H1 (cell line): ENCODE measurements at regions not wholly inside any gene's neighbourhood (a gene's known extent, or its start where the extent isn't known, plus 50 kb on each side); places are given as distances from the start of the nearest gene placed in this dataset.

ENCODE experiments used
- CTCF ChIA-PET: fragments of 300-600 bp; sonication (Branson Sonifier 250); formaldehyde crosslinking; loops from one replicate; lab custom pipeline; 2021; ENCODE audit not compliant: partially characterized antibody; lab: Charles Lee
- POLR2A ChIA-PET: fragments of 300-600 bp; sonication (Branson Sonifier 250); formaldehyde crosslinking; loops from one replicate; lab custom pipeline; 2021; ENCODE audit warnings: inconsistent platforms; ENCODE audit not compliant: partially characterized antibody; lab: Charles Lee
- DNase-seq, 2 experiments: peaks; one replicate each; pipeline versions ENCODE4 v3.0.0 to v3.0.0-alpha.2; 2010 to 2022; ENCODE audit warnings: low spot score in 2 of 2, low read depth in 1 of 2, mixed read lengths in 1 of 2
- FAIRE-seq: peaks from 2 replicates; lab custom pipeline; 2011; peaks lifted over from hg19 to GRCh38; lab: Jason Lieb, UNC
- H2AFZ ChIP-seq: 2 replicates; pipeline ENCODE4 v1.8.1; 2012; ENCODE audit warnings: low read length, inconsistent platforms
- H2AK5ac ChIP-seq: 2 replicates; pipeline ENCODE4 v1.6.1; 2013; ENCODE audit warnings: low read depth, low read length
- H2BK120ac ChIP-seq: replicated peaks from 2 replicates; pipeline ENCODE3; 2013; ENCODE audit warnings: low read depth, low read length, inconsistent platforms
- H2BK12ac ChIP-seq: 2 replicates; pipeline ENCODE4 v1.6.1; 2013; ENCODE audit warnings: low read depth, low read length
- H2BK15ac ChIP-seq: 2 replicates; pipeline ENCODE4 v1.6.1; 2013; ENCODE audit warnings: low read length
- H2BK20ac ChIP-seq: 2 replicates; pipeline ENCODE4 v1.6.1; 2013; ENCODE audit warnings: low read length
- H2BK5ac ChIP-seq: 2 replicates; pipeline ENCODE4 v1.6.1; 2013; ENCODE audit warnings: low read depth, low read length
- H3K14ac ChIP-seq: 2 replicates; pipeline ENCODE4 v1.6.1; 2013; ENCODE audit warnings: inconsistent platforms; ENCODE audit not compliant: insufficient read length
- H3K18ac ChIP-seq: 2 replicates; pipeline ENCODE4 v1.6.1; 2013; ENCODE audit warnings: low read length; ENCODE audit errors: extremely low read depth
- H3K23ac ChIP-seq: 2 replicates; pipeline ENCODE4 v1.6.1; 2013; ENCODE audit warnings: inconsistent platforms; ENCODE audit not compliant: insufficient read length
- H3K23me2 ChIP-seq: 2 replicates; pipeline ENCODE4 v1.6.1; 2013; ENCODE audit warnings: low read depth, low read length
- H3K27ac ChIP-seq: 2 replicates; pipeline ENCODE4 v1.6.1; 2011; ENCODE audit warnings: low read depth, low read length, inconsistent platforms
- H3K27me3 ChIP-seq, 4 experiments: replicated peaks in 1 of 4; 1 replicate in 1 of 4; 2 replicates in 3 of 4; pipeline versions ENCODE4 v1.6.1 to v1.8.1; 2011 to 2013; ENCODE audit warnings: low read length in 3 of 4, mild to moderate bottlenecking in 3 of 4, inconsistent platforms in 2 of 4, mixed read lengths in 2 of 4, moderate library complexity in 1 of 4; ENCODE audit not compliant: control insufficient read depth in 3 of 4, insufficient read depth in 3 of 4; ENCODE audit errors: extremely low read depth in 1 of 4
- H3K36me3 ChIP-seq, 4 experiments: 2 replicates each; pipeline versions ENCODE4 v1.6.1 to v1.8.1; 2011 to 2013; ENCODE audit warnings: mild to moderate bottlenecking in 4 of 4, low read length in 3 of 4, moderate library complexity in 2 of 4, control low read depth in 1 of 4, inconsistent platforms in 1 of 4; ENCODE audit not compliant: insufficient read depth in 4 of 4, control insufficient read depth in 2 of 4
- H3K4ac ChIP-seq: replicated peaks from 2 replicates; pipeline ENCODE3; 2013; ENCODE audit warnings: low read length, low read depth, mixed read lengths, inconsistent platforms; ENCODE audit not compliant: insufficient read length
- H3K4me1 ChIP-seq, 4 experiments: replicated peaks in 1 of 4; 1 replicate in 1 of 4; 2 replicates in 3 of 4; pipeline versions ENCODE4 v1.6.1 to v1.8.1; 2011 to 2013; ENCODE audit warnings: low read length in 3 of 4, inconsistent platforms in 2 of 4, mixed read lengths in 1 of 4; ENCODE audit not compliant: insufficient read depth in 4 of 4, control insufficient read depth in 3 of 4
- H3K4me2 ChIP-seq, 2 experiments: 2 replicates each; pipeline versions ENCODE4 v1.6.1 to v1.8.1; 2011 to 2013; ENCODE audit warnings: low read depth in 2 of 2, low read length in 2 of 2, control low read depth in 1 of 2, inconsistent platforms in 1 of 2, mild to moderate bottlenecking in 1 of 2; ENCODE audit not compliant: insufficient read depth in 1 of 2
- H3K4me3 ChIP-seq, 4 experiments: fragments of 200-600, 300-600 bp in 1 of 4; sonication (generic), shearing (Covaris generic), sonication (Bioruptor Twin) in 1 of 4; 2 replicates each; pipeline versions ENCODE4 v1.5.1 to v1.8.1; 2011 to 2016; ENCODE audit warnings: low read length in 4 of 4, low read depth in 3 of 4, control low read depth in 2 of 4, inconsistent platforms in 2 of 4, mild to moderate bottlenecking in 2 of 4, mixed read lengths in 1 of 4, moderate library complexity in 1 of 4; ENCODE audit not compliant: insufficient read depth in 2 of 4; ENCODE audit errors: extremely low read depth in 1 of 4
- H3K56ac ChIP-seq: replicated peaks from 2 replicates; pipeline ENCODE3; 2013; ENCODE audit warnings: low read depth, mild to moderate bottlenecking, mixed read lengths, low read length, inconsistent platforms; ENCODE audit not compliant: insufficient read length
- H3K79me1 ChIP-seq: 2 replicates; pipeline ENCODE4 v1.6.1; 2013; ENCODE audit warnings: low read depth, low read length, control low read depth
- H3K79me2 ChIP-seq, 2 experiments: 2 replicates each; pipeline versions ENCODE4 v1.6.1 to v1.8.1; 2012 to 2013; ENCODE audit warnings: low read length in 2 of 2, mild to moderate bottlenecking in 2 of 2, inconsistent platforms in 1 of 2; ENCODE audit not compliant: insufficient read depth in 2 of 2, control insufficient read depth in 1 of 2
- H3K9ac ChIP-seq, 4 experiments: replicated peaks in 1 of 4; 1 replicate in 1 of 4; 2 replicates in 3 of 4; pipeline versions ENCODE4 v1.6.1 to v1.8.1; 2011 to 2013; ENCODE audit warnings: low read depth in 3 of 4, low read length in 3 of 4, control low read depth in 2 of 4, mild to moderate bottlenecking in 2 of 4, moderate library complexity in 2 of 4, inconsistent platforms in 1 of 4; ENCODE audit errors: extremely low read depth in 1 of 4
- H3K9me3 ChIP-seq, 2 experiments: 2 replicates each; pipeline versions ENCODE4 v1.6.1 to v1.8.1; 2012 to 2013; ENCODE audit warnings: mild to moderate bottlenecking in 2 of 2, moderate library complexity in 2 of 2, control low read depth in 1 of 2, inconsistent platforms in 1 of 2, low read depth in 1 of 2, low read length in 1 of 2, mixed read lengths in 1 of 2; ENCODE audit not compliant: insufficient read depth in 2 of 2
- H4K20me1 ChIP-seq, 2 experiments: replicated peaks in 1 of 2; 2 replicates each; pipeline versions ENCODE3 to v1.8.1; 2011 to 2013; ENCODE audit warnings: inconsistent platforms in 2 of 2, low read length in 2 of 2, mild to moderate bottlenecking in 1 of 2; ENCODE audit not compliant: insufficient read depth in 2 of 2, control insufficient read depth in 1 of 2
- H4K5ac ChIP-seq: 2 replicates; pipeline ENCODE4 v1.6.1; 2013; ENCODE audit warnings: low read length, low read depth, mixed read lengths, inconsistent platforms; ENCODE audit not compliant: insufficient read length
- H4K8ac ChIP-seq: 2 replicates; pipeline ENCODE4 v1.8.0; 2013; ENCODE audit warnings: mild to moderate bottlenecking, moderate library complexity, low read length, inconsistent platforms; ENCODE audit not compliant: insufficient read depth; ENCODE audit errors: extremely low read depth
- H4K91ac ChIP-seq: replicated peaks from 2 replicates; pipeline ENCODE3; 2013; ENCODE audit warnings: low read length, mixed read lengths, inconsistent platforms; ENCODE audit not compliant: insufficient read length
- CBX5 ChIP-seq: fragments of 300-800, 300-1000 bp; sonication (generic); IDR thresholded peaks from 2 replicates; pipeline ENCODE4 v1.7.1; 2016; ENCODE audit warnings: antibody characterized with exemption, low read length, low read depth
- NANOG ChIP-seq: IDR thresholded peaks from 2 replicates; pipeline ENCODE4 v1.6.1; 2011; ENCODE audit warnings: low read length, low read depth, mild to moderate bottlenecking, inconsistent platforms; ENCODE audit not compliant: insufficient read depth, poor library complexity, severe bottlenecking
- POLR2AphosphoS5 ChIP-seq: IDR thresholded peaks from 2 replicates; pipeline ENCODE4 v1.6.1; 2011; ENCODE audit warnings: low read depth, low read length
- WGBS, 2 experiments: shearing (Covaris generic) in 1 of 2; methylation state at CpG; one replicate each; pipeline versions ENCODE4 v1.1.6 to v1.1.7; 2013 to 2015; ENCODE audit warnings: low lambda C conversion rate in 2 of 2, mixed read lengths in 2 of 2, inconsistent platforms in 1 of 2, low coverage in 1 of 2, missing lambda C conversion rate in 1 of 2; ENCODE audit not compliant: insufficient replicate concordance in 2 of 2, insufficient coverage in 1 of 2, insufficient read length in 1 of 2; ENCODE audit errors: extremely low coverage in 1 of 2, missing lambda C conversion rate in 1 of 2; 5-methylcytosine and 5-hydroxymethylcytosine counted together

GRCh38 chr3:168157903-168158302 lies 62.2 kb upstream of the GOLIM4 start:
- no peaks in the 10 kb centered on the region for H3K79me2 ChIP-seq
- no peak overlapping the region for H4K5ac ChIP-seq
- H2BK20ac ChIP-seq: no peak overlapping the region
- H3K18ac ChIP-seq: no peak overlapping the region
- CTCF ChIA-PET: interaction anchor here (0.6 to 6.4 kb wide), 4 partner anchors 8 to 666 kb away, joined by 3 to 41 read pairs (median 3); no protein-coding TSS in a partner anchor
- H4K91ac ChIP-seq: no peak overlapping the region
- no peak overlapping the region for H2BK15ac ChIP-seq
- no peak overlapping the region for H3K4me3 ChIP-seq
- H3K56ac ChIP-seq: no peak overlapping the region
- H3K27ac ChIP-seq: no peak overlapping the region
- no peak overlapping the region for H3K4me2 ChIP-seq
- no peak overlapping the region for H3K9ac ChIP-seq
- no peaks in the 10 kb centered on the region for H3K27me3 ChIP-seq
- H3K23ac ChIP-seq: no peak overlapping the region
- no peak overlapping the region for H2BK12ac ChIP-seq
- 88% methylated on average over 2 of the region's 2 CpGs; no CpG with 5 or more reads in 1 of the 2 experiments for WGBS, 2 experiments
- no peak overlapping the region for H3K14ac ChIP-seq
- FAIRE-seq (no peak), DNase-seq (no peak)
- H3K4ac ChIP-seq: no peak overlapping the region
- H2AFZ ChIP-seq: no peak overlapping the region
- H3K36me3 ChIP-seq: no peaks in the 10 kb centered on the region
- POLR2A ChIA-PET: no interaction called here
- H4K8ac ChIP-seq: no peak overlapping the region
- H3K23me2 ChIP-seq: no peaks in the 10 kb centered on the region
- no peak overlapping the region for H2BK120ac ChIP-seq
- H3K79me1 ChIP-seq: no peaks in the 10 kb centered on the region
- no peak overlapping the region for H2AK5ac ChIP-seq
- no peaks in the 10 kb centered on the region for H4K20me1 ChIP-seq
- H3K4me1 ChIP-seq: no peaks in the 10 kb centered on the region; a peak in 2 of 7 replicates
- no peak overlapping the region for H2BK5ac ChIP-seq
- H3K9me3 ChIP-seq: peaks cover 0 to 7% of the 10 kb centered on the region in 2 experiments; a peak in 3 of 4 replicates
- TF ChIP-seq POLR2AphosphoS5 (no peak), NANOG (no peak), CBX5 (no peak)
